Endothelial cell of hepatic sinusoid (primary cell): ENCODE measurements at regions not wholly inside any gene's neighbourhood (a gene's known extent, or its start where the extent isn't known, plus 50 kb on each side); places are given as distances from the start of the nearest gene placed in this dataset.
"Not testable (repeated sequence)": the region's sequence is repeated elsewhere in the genome, so short reads cannot be mapped to it uniquely, and the experiment has no call there.

Experiments used
- in situ Hi-C: cut with HindIII; loops from 2 replicates; pipeline ENCODE4 v1.10.0; 2017; ENCODE audit warnings: low sequenced_read_pairs

DNA sequence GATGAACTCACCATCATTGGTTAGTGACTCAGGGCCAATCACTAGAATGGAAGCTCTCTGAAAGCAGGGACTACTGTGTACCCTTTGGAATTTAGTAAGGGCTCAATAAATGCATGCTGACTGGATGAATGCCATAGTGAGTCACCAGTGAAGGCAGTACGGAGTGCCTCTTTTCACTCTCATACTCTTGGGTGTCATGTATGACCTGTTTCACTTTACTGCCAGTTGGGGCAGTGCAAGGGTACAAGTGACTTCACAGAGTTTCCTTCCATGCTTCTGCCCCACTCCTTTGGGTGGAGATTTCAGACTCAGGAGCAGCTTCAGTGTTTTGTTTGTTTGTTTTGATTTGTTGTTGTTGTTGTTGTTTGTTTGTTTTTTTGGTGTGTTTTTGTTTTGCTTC is 57.7 kb downstream of the SOX3 start:
- in situ Hi-C loops = loop anchor here (5.0 kb wide), 1 partner anchor 55 kb away; no protein-coding TSS in a partner anchor

DNA sequence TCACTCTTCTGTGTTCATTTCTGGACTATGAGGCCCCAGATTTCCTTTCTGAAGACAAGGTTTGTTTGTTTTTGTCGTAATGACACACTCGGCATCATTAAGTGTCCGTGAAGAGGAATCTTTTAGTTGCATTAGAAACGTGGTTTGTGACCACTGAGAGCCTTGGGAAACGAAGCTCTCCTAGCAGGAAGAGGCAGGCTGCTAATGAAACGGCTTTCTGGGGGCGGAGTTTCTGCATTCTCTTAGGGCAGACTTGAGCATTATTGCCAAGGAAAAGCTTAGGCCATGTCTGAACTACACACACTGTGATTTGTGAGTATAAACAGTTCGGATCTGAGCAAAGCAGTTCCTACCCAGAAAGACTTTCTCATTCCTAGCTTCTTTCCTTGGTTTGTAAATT is 64.0 kb downstream of the SOX3 start:
- in situ Hi-C loops = no loop called here

GRCh38 chrX:140439476-140439875 is 65.4 kb downstream of the SOX3 start:
- in situ Hi-C loops = no loop called here

GRCh38 chrX:140434347-140434746 is 70.5 kb downstream of the SOX3 start:
- in situ Hi-C loops = no loop called here

GRCh38 chrX:140433582-140433981 is 71.3 kb downstream of the SOX3 start:
- in situ Hi-C loops = no loop called here

GRCh38 chrX:140432346-140433175 is 72.3 kb downstream of the SOX3 start:
- in situ Hi-C loops = no loop called here

GRCh38 chrX:140431521-140431920 is 73.3 kb downstream of the SOX3 start:
- in situ Hi-C loops = no loop called here

GRCh38 chrX:140425712-140426395 is 79.0 kb downstream of the SOX3 start:
- in situ Hi-C loops = no loop called here

GRCh38 chrX:140422501-140422900 is 82.4 kb downstream of the SOX3 start:
- in situ Hi-C loops = no loop called here

GRCh38 chrX:140402131-140402530 is 102.7 kb downstream of the SOX3 start:
- in situ Hi-C loops = not testable (repeated sequence)

GRCh38 chrX:140396326-140396725 is 108.5 kb downstream of the SOX3 start:
- in situ Hi-C loops = not testable (repeated sequence)

GRCh38 chrX:140393507-140393906 is 111.4 kb downstream of the SOX3 start:
- in situ Hi-C loops = no loop called here

GRCh38 chrX:140391313-140391712 is 113.6 kb downstream of the SOX3 start:
- in situ Hi-C loops = no loop called here

- in situ Hi-C loops = no loop called here
Observed at GRCh38 chrX:140389331-140389730, 115.5 kb downstream of the SOX3 start.

DNA sequence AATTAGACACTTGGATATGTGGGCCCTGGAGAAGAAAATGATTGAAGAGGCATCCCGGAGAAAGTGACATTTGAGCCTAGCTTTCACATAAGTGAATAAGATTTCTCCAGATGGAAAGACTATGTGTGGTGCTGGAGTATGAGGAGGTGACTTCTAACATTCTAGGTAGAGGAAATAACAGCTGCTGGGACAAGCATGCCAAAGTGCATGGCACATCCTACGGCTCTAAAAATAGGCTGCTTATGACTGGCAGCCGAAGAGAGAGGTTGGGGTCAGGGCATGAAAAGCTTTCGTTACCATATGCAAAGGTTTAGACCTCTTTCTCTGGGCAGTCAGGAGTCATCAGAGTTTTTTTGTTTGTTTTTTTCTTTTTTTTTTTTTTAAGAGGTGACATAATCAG is 142.0 kb downstream of the SOX3 start:
- in situ Hi-C loops = no loop called here

- in situ Hi-C loops = no loop called here
Observed at GRCh38 chrX:140360924-140361323, 143.9 kb downstream of the SOX3 start.

- in situ Hi-C loops = no loop called here
Observed at GRCh38 chrX:140360284-140360683, 144.6 kb downstream of the SOX3 start.

GRCh38 chrX:140355922-140356321 is 148.9 kb downstream of the SOX3 start:
- in situ Hi-C loops = no loop called here

DNA sequence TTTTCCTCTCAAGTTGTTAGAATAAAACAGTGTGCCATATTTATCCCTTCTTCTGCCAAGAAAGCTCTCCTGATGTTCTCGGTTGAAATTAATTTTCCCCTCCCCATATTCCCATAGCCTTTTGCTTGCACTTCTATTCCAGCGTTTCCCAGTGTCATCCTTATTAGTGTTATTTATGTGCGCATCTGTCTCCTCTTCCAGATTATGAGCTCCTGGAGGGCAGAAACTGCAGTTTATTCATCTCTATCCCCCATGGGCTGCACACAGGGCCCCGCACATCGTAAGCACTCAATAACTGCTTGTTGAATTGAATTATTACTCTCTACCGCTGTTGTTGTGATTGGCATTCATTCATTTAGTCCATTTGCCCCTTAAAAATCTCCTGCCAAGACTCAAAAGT is 149.4 kb downstream of the SOX3 start:
- in situ Hi-C loops = no loop called here

GRCh38 chrX:140354431-140355120 is 150.3 kb downstream of the SOX3 start:
- in situ Hi-C loops = no loop called here

- in situ Hi-C loops = no loop called here
Observed at GRCh38 chrX:140346729-140347128, 158.1 kb downstream of the SOX3 start.
